AG09309 (cell line): ENCODE measurements at regions not wholly inside any gene's neighbourhood (a gene's known extent, or its start where the extent isn't known, plus 50 kb on each side); places are given as distances from the start of the nearest gene placed in this dataset.

Experiments
- DNase-seq: peaks from one replicate; pipeline ENCODE4 v3.0.0-alpha.2; 2010; ENCODE audit warnings: low read depth
- H3K4me3 ChIP-seq: 2 replicates; pipeline ENCODE4 v1.5.1; 2011; ENCODE audit warnings: mild to moderate bottlenecking, low read depth, low read length, moderate library complexity; ENCODE audit not compliant: control insufficient read depth
- CTCF ChIP-seq: IDR thresholded peaks from 2 replicates; pipeline ENCODE4 v1.5.1; 2011; ENCODE audit warnings: mild to moderate bottlenecking, low read depth, low read length, inconsistent platforms; ENCODE audit not compliant: insufficient read depth, control insufficient read depth; ENCODE audit errors: missing control alignments

GRCh38 chrX:34557733-34558132 lies 99.4 kb downstream of the TMEM47 start:
- TF ChIP-seq CTCF: no peak
- H3K4me3 ChIP-seq: no peak overlapping the region
- no peak for DNase-seq

- TF ChIP-seq CTCF: no peak
- H3K4me3 ChIP-seq: no peak overlapping the region
- DNase-seq: no peak
These were observed 101.6 kb downstream of the TMEM47 start for GRCh38 chrX:34555481-34555880.

DNA sequence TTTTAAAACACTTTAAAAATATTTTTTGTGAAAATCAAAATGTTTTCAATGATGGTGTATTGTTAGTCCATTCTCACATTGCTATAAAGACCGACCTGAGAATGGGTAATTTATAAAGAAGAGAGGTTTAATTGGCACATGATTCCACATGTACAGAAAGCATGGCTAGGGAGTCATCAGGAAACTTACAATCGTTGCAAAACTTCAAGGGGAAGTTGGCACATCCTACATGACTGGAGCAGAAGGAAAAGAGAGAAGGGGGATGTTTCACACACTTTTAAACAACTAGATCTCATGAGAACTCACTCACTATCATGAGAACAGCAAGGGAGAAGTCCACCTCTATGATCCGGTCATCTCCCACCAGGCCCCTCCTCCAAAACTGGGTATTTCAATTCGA lies 110.7 kb downstream of the TMEM47 start:
- no peak for DNase-seq

DNA sequence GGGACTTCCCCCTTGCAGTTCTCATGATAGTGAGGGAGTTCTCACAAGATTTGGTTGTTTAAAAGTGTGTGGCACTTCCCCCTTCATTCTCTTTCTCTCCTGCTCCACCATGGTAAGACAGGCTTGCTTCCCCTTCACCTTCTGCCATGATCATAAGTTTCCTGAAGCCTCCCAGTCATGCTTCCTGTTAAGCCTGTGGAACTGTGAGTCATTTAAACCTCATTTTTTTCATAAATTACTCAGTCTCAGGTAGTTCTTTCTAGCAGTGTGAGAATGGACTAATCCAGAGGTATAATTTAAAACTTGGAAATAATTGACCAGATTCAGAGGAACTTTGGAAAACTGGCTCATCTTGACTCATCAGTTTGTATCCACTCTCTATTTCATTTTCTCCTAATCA lies 129.0 kb downstream of the TMEM47 start:
- DNase-seq: no peak
- no peak for TF ChIP-seq CTCF

More for the DNA sequence above, 110.7 kb downstream of the TMEM47 start:
- H3K4me3 ChIP-seq: no peak overlapping the region
- no peak for TF ChIP-seq CTCF

GRCh38 chrX:34521563-34521962 lies 135.5 kb downstream of the TMEM47 start:
- no peak overlapping the region for H3K4me3 ChIP-seq
- no peak for TF ChIP-seq CTCF
- DNase-seq: no peak

More for the DNA sequence above, 129.0 kb downstream of the TMEM47 start:
- no peak overlapping the region for H3K4me3 ChIP-seq

DNA sequence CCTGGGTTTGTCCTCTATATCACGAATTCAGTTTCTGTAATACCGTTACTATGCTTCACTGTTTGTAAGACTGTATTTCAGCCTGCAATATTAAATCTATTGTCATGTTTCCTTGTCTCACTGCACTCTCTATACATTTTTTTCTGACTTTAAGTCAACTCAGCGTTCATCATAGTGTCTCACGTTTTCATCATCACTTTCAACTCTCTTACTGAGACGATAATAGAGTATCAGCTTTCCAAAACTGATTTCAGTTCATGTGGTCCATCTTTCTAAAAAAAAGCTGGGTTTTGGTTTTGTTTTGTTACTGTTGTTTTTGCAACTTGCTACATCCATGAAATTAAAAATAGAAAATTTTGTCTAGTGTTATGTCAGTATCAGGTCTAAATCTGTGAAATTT lies 147.7 kb downstream of the TMEM47 start:
- H3K4me3 ChIP-seq: no peak overlapping the region
- TF ChIP-seq CTCF: no peak
- no peak for DNase-seq

DNA sequence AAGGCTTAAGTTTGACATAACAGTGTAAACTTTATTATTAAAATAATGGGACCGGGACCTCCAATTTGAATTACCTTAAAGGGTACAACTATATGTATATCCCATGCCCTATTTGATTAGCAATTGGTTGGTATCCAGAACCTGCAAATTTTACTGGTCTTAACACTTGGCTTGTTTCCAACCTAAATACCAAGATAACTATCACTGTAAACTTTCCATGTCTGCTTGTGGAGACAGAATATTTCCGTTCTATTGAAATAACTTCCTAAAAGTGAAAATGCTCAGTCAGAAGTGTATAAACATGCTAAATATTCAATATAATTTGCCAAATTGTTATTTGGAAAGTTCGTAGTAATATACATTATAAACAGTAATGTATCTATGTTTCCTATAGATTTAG lies 154.0 kb downstream of the TMEM47 start:
- TF ChIP-seq CTCF: no peak
- DNase-seq: no peak

More for the DNA sequence above, 154.0 kb downstream of the TMEM47 start:
- no peak overlapping the region for H3K4me3 ChIP-seq
